Astrocyte of the spinal cord (primary cell): ENCODE measurements at regions not wholly inside any gene's neighbourhood (a gene's known extent, or its start where the extent isn't known, plus 50 kb on each side); places are given as distances from the start of the nearest gene placed in this dataset.

Experiments
- DNase-seq: peaks from one replicate; pipeline ENCODE4 v3.0.0; 2011; ENCODE audit warnings: low read depth, low spot score
- H3K4me3 ChIP-seq: 2 replicates; pipeline ENCODE4 v1.5.1; 2011; ENCODE audit warnings: low read depth, mild to moderate bottlenecking, low read length, moderate library complexity
- in situ Hi-C: cut with HindIII; loops from 2 replicates; pipeline ENCODE4 v1.10.0; 2017; ENCODE audit warnings: low sequenced_read_pairs
- TF ChIP-seq, protein P1 (sequence below): IDR thresholded peaks from 2 replicates; pipeline ENCODE4 v1.5.1; 2012; ENCODE audit warnings: low read depth, mild to moderate bottlenecking, low read length, inconsistent platforms

- peak; percentile 27 for DNase-seq
- in situ Hi-C loops = no loop called here
- H3K4me3 ChIP-seq = no peak overlapping the region
- TF ChIP-seq, protein P1, sequence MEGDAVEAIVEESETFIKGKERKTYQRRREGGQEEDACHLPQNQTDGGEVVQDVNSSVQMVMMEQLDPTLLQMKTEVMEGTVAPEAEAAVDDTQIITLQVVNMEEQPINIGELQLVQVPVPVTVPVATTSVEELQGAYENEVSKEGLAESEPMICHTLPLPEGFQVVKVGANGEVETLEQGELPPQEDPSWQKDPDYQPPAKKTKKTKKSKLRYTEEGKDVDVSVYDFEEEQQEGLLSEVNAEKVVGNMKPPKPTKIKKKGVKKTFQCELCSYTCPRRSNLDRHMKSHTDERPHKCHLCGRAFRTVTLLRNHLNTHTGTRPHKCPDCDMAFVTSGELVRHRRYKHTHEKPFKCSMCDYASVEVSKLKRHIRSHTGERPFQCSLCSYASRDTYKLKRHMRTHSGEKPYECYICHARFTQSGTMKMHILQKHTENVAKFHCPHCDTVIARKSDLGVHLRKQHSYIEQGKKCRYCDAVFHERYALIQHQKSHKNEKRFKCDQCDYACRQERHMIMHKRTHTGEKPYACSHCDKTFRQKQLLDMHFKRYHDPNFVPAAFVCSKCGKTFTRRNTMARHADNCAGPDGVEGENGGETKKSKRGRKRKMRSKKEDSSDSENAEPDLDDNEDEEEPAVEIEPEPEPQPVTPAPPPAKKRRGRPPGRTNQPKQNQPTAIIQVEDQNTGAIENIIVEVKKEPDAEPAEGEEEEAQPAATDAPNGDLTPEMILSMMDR = peak; percentile 36
These were observed 101.5 kb upstream of the TMEM72 start for GRCh38 chr10:44809647-44810046.

DNA sequence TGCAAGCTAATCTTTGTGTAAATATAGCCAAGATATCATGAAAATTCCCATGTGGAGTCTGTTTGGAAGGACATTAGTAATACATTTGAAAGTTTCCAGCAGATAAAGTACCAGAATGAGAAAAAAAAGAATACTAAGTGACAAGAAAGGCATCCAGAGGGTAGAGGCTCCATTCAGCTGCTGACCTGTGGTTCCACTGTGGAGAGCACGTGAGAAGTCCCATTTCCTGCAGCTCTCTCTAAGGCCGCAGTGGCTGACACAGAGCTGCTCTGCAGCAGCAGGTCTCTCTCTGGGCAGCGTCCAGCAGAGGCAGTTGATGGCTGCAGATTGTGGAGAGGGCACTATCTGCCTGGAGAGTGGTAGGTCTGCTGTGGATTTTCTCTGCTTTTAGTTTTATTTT is 100.1 kb upstream of the TMEM72 start:
- no peak for DNase-seq
- H3K4me3 ChIP-seq = no peak overlapping the region
- in situ Hi-C loops = no loop called here
- TF ChIP-seq, protein P1 = no peak

DNA sequence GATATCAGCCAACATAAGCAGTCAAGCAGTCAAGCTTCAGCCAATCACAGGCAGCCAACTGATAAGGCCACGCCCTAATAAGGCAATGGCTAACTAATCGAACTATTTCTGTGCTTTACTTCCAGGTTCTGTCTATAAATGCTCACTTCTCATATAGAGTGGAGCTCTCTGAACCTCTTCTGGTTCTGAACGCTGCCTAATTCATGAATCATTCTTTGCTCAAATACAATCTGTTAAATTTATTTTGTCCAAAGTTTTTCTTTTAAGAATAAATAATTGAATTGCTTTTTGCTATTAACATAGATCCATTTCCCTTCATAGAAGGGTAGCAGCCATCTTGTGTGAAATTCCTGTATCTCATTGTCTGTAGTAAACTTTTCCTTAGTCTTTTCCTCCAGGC is 97.9 kb upstream of the TMEM72 start:
- DNase-seq = no peak
- in situ Hi-C loops = no loop called here

DNA sequence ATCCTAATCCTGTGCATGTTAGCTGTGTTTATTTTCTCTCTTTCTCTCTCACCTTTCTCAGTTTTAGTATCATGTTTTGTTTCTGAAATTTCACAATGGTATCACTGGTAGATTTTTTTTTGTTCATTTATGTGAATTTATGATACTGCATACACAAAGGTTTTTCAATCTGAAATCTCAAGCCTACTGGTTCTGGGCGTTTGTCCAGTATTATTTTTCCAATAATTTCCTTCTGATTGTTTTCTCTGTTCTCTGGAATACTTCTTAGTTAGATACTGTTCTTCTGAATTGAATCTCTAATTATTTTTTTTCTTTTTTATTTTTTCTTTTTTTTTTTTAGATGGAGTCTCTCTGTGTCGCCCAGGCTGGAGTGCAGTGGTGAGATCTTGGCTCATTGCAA is 96.2 kb upstream of the TMEM72 start:
- in situ Hi-C loops = no loop called here
- DNase-seq = no peak
- TF ChIP-seq, protein P1 = no peak
- no peak overlapping the region for H3K4me3 ChIP-seq

More for the DNA sequence above, 97.9 kb upstream of the TMEM72 start:
- TF ChIP-seq, protein P1 = no peak
- H3K4me3 ChIP-seq = no peak overlapping the region

DNA sequence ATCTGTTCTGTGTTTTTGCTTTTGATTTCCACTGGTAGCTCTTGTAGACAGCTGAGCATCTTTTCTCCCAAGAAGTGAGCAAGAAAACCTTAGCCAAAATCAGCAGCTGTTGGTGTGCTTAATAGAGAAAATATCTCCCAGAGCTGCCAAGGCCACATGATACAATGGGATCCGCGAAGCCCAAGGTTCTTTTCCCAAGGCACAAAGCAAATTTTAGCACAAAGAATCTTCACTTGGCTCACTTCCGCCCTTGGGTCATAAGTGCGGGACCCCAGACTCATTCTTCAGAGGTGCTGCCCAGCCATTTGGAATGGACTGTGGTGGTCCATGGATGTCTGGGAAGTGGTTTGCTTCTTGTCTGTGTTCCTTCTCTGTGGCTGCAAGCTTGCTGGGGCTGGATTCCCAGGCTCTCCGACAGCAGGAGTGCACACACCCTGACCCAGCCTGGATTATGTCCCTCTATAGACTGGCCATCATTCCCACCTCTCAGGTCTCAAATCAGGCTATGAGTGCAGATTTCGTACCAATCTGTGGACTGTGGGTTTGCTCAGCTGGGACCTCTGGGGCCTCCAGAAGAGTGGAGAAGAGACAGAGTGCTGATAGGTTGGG is 93.0 kb upstream of the TMEM72 start:
- no peak for DNase-seq
- TF ChIP-seq, protein P1 = no peak
- in situ Hi-C loops = no loop called here
- H3K4me3 ChIP-seq = no peak overlapping the region

DNA sequence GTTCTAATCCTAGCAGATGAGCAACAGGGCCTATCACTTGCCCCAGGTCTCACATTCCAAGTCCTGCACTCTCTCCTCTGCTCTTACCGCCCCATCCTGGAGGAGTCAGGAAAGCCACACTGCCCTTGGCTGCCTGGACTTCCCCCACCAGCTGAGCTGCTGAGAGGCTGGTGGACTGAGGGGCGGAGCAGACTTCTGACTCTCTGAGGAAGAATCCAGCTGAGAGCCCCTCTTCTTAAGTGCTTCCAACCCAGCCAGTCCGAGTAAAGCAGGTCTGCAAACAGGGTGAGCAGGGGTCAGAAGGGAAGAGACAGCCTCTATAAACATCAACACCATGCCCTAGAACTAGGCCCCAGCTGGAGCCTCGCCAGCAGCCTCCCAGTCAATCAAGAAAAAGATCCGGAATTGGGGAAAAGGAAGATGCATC is 92.4 kb upstream of the TMEM72 start:
- in situ Hi-C loops = no loop called here
- H3K4me3 ChIP-seq = no peak overlapping the region
- DNase-seq = peak; percentile 48
- TF ChIP-seq, protein P1 = no peak
